SK-N-SH (cell line): ENCODE measurements at regions not wholly inside any gene's neighbourhood (a gene's known extent, or its start where the extent isn't known, plus 50 kb on each side); places are given as distances from the start of the nearest gene placed in this dataset.

Experiments used
- CTCF ChIA-PET: fragments of 300-600, 350-600 bp; formaldehyde crosslinking; extraction: SDS; loops from one replicate; lab custom pipeline; 2021; lab: Yijun Ruan, JAX
- POLR2A ChIA-PET: fragments of 350-600 bp; sonication (Branson Sonifier 250); formaldehyde crosslinking; extraction: SDS; loops from one replicate; lab custom pipeline; 2020; ENCODE audit warnings: antibody characterized with exemption, inconsistent platforms; lab: Yijun Ruan, JAX
- DNase-seq: peaks from one replicate; pipeline ENCODE4 v3.0.0; 2012
- H2AFZ ChIP-seq: fragments of 200-600 bp; sonication (generic); 2 replicates; pipeline ENCODE4 v1.8.1; 2016; ENCODE audit warnings: antibody characterized with exemption, mild to moderate bottlenecking, low read depth
- H3F3A ChIP-seq: fragments of 200-600 bp; sonication (generic); replicated peaks from 2 replicates; pipeline ENCODE3; 2016; ENCODE audit warnings: antibody characterized with exemption, mild to moderate bottlenecking; ENCODE audit not compliant: insufficient read depth
- H3K27ac ChIP-seq, 2 experiments: fragments of 200-500 bp in 1 of 2; fragments of 200-600 bp in 1 of 2; sonication (Bioruptor generic) in 1 of 2; sonication (generic), shearing (Covaris generic) in 1 of 2; 2 replicates each; pipeline versions ENCODE4 v1.5.1 to v1.6.1; 2014 to 2016; ENCODE audit warnings: low read depth in 2 of 2, inconsistent platforms in 1 of 2, low read length in 1 of 2, mild to moderate bottlenecking in 1 of 2, mixed read lengths in 1 of 2
- H3K27me3 ChIP-seq: fragments of 200-600 bp; sonication (generic), shearing (Covaris generic); 2 replicates; pipeline ENCODE4 v1.6.1; 2016; ENCODE audit warnings: mixed run types; ENCODE audit not compliant: insufficient read depth
- H3K36me3 ChIP-seq, 2 experiments: fragments of 200-500 bp in 1 of 2; fragments of 200-600 bp in 1 of 2; sonication (Bioruptor generic) in 1 of 2; sonication (generic) in 1 of 2; replicated peaks in 1 of 2; 2 replicates each; pipeline versions ENCODE3 to v1.5.1; 2014 to 2016; ENCODE audit warnings: low read length in 1 of 2, mild to moderate bottlenecking in 1 of 2; ENCODE audit not compliant: insufficient read depth in 2 of 2, control insufficient read depth in 1 of 2
- H3K4me1 ChIP-seq, 2 experiments: fragments of 200-500 bp in 1 of 2; fragments of 200-600 bp in 1 of 2; sonication (Bioruptor generic) in 1 of 2; sonication (generic), shearing (Covaris generic) in 1 of 2; 2 replicates each; pipeline versions ENCODE4 v1.5.1 to v1.6.1; 2014 to 2016; ENCODE audit warnings: low read depth in 1 of 2, low read length in 1 of 2, mixed run types in 1 of 2; ENCODE audit not compliant: insufficient read depth in 2 of 2, control insufficient read depth in 1 of 2
- H3K4me2 ChIP-seq: fragments of 200-600 bp; sonication (generic), shearing (Covaris generic); 2 replicates; pipeline ENCODE4 v1.6.1; 2017; ENCODE audit warnings: mixed run types
- H3K4me3 ChIP-seq, 2 experiments: fragments of 200-500 bp in 1 of 2; fragments of 200-600 bp in 1 of 2; sonication (Bioruptor generic) in 1 of 2; sonication (generic), shearing (Covaris generic) in 1 of 2; 2 replicates each; pipeline versions ENCODE4 v1.5.1 to v1.8.1; 2014 to 2016; ENCODE audit warnings: low read depth in 2 of 2, inconsistent platforms in 1 of 2, low read length in 1 of 2, mild to moderate bottlenecking in 1 of 2, mixed read lengths in 1 of 2, moderate library complexity in 1 of 2
- H3K79me2 ChIP-seq: fragments of 200-600 bp; sonication (generic); 2 replicates; pipeline ENCODE4 v1.8.1; 2017; ENCODE audit warnings: mild to moderate bottlenecking; ENCODE audit not compliant: insufficient read depth
- H3K9ac ChIP-seq: fragments of 200-600 bp; sonication (generic); 2 replicates; pipeline ENCODE4 v1.6.1; 2017; ENCODE audit warnings: mixed run types
- H3K9me2 ChIP-seq: fragments of 200-600 bp; sonication (generic); 2 replicates; pipeline ENCODE4 v1.6.1; 2017; ENCODE audit warnings: mixed run types
- H3K9me3 ChIP-seq: fragments of 200-600 bp; sonication (generic); 2 replicates; pipeline ENCODE4 v1.6.1; 2017; ENCODE audit warnings: mixed run types, mild to moderate bottlenecking, moderate library complexity
- H4K20me1 ChIP-seq: fragments of 200-600 bp; sonication (generic); 2 replicates; pipeline ENCODE4 v1.6.1; 2017; ENCODE audit warnings: mild to moderate bottlenecking, mixed run types; ENCODE audit not compliant: insufficient read depth
- ELF1 ChIP-seq: IDR thresholded peaks from 2 replicates; pipeline ENCODE4 v1.4.0; 2012
- EP300 ChIP-seq, 2 experiments: IDR thresholded peaks; 2 replicates each; pipeline versions ENCODE4 v1.4.0 to v1.6.1; 2012; ENCODE audit warnings: borderline replicate concordance in 1 of 2, low read depth in 1 of 2, low read length in 1 of 2
- FOSL2 ChIP-seq: IDR thresholded peaks from 2 replicates; pipeline ENCODE4 v1.4.0; 2012; ENCODE audit warnings: low read depth, mild to moderate bottlenecking, moderate library complexity, borderline replicate concordance
- FOXJ3 ChIP-seq: sonication (generic); formaldehyde crosslinking; IDR thresholded peaks from 2 replicates; pipeline ENCODE4 v1.5.1; 2020; ENCODE audit warnings: mild to moderate bottlenecking, missing genetic modification reagents
- FOXM1 ChIP-seq: IDR thresholded peaks from 2 replicates; pipeline ENCODE4 v1.4.0; 2012; ENCODE audit warnings: low read depth, mild to moderate bottlenecking
- NRF1 ChIP-seq: IDR thresholded peaks from 2 replicates; pipeline ENCODE4 v1.6.1; 2012; ENCODE audit warnings: low read depth, mild to moderate bottlenecking, low read length
- POLR2AphosphoS5 ChIP-seq: IDR thresholded peaks from 2 replicates; pipeline ENCODE4 v1.6.1; 2012; ENCODE audit warnings: low read depth, low read length
- RXRA ChIP-seq: IDR thresholded peaks from 2 replicates; pipeline ENCODE4 v1.4.0; 2012; ENCODE audit warnings: low read depth, mild to moderate bottlenecking, borderline replicate concordance
- SIN3A ChIP-seq: IDR thresholded peaks from 2 replicates; pipeline ENCODE4 v1.6.1; 2012; ENCODE audit warnings: low read depth, mild to moderate bottlenecking, low read length, moderate library complexity, borderline replicate concordance
- TAF1 ChIP-seq: IDR thresholded peaks from 2 replicates; pipeline ENCODE4 v1.6.1; 2012; ENCODE audit warnings: low read depth, mild to moderate bottlenecking, low read length, moderate library complexity, borderline replicate concordance
- TCF12 ChIP-seq: IDR thresholded peaks from 2 replicates; pipeline ENCODE4 v1.4.0; 2012
- WGBS: methylation state at CpG from one replicate; pipeline ENCODE4 v1.1.6; 2017; ENCODE audit warnings: low lambda C conversion rate; 5-methylcytosine and 5-hydroxymethylcytosine counted together
- TF ChIP-seq, protein P1 (sequence below): IDR thresholded peaks from 2 replicates; pipeline ENCODE4 v1.6.1; 2012; ENCODE audit warnings: mild to moderate bottlenecking, low read depth, low read length, moderate library complexity
- TF ChIP-seq, protein P2 (sequence below): IDR thresholded peaks from 2 replicates; pipeline ENCODE4 v1.4.0; 2012; ENCODE audit warnings: low read depth, borderline replicate concordance

DNA sequence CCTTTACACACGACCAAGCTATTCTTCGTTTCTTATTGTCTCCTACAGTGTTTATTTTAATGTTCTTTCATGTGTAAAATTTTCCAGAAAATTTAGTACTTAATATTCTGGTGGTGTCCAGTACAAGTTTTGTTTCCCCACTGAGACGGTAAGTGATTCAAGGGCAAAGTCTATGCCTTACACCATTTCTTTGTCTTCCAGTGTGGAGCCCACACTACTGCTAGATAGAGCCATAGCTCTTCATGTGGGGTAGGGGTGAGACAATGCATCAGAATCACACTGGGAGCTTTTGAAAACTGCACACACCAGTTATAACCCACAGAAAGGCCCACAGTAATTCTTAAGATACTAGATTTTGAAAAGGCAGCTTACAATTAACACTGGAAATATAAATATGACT lies 125.6 kb downstream of the TDRD15 start:
- 20% methylated on average over 3 of the region's 3 CpGs for WGBS
- Histone ChIP-seq H3K4me1 (no peaks in the 10 kb centered on the region; a peak in 1 of 4 replicates), H3K27me3 (no peaks in the 10 kb centered on the region), H2AFZ (no peak overlapping the region), H4K20me1 (no peaks in the 10 kb centered on the region), H3K27ac (no peak overlapping the region)
- no peak for DNase-seq
- POLR2A ChIA-PET, result no interaction called here
- no peak for TF ChIP-seq TAF1
- TF ChIP-seq, protein P1, sequence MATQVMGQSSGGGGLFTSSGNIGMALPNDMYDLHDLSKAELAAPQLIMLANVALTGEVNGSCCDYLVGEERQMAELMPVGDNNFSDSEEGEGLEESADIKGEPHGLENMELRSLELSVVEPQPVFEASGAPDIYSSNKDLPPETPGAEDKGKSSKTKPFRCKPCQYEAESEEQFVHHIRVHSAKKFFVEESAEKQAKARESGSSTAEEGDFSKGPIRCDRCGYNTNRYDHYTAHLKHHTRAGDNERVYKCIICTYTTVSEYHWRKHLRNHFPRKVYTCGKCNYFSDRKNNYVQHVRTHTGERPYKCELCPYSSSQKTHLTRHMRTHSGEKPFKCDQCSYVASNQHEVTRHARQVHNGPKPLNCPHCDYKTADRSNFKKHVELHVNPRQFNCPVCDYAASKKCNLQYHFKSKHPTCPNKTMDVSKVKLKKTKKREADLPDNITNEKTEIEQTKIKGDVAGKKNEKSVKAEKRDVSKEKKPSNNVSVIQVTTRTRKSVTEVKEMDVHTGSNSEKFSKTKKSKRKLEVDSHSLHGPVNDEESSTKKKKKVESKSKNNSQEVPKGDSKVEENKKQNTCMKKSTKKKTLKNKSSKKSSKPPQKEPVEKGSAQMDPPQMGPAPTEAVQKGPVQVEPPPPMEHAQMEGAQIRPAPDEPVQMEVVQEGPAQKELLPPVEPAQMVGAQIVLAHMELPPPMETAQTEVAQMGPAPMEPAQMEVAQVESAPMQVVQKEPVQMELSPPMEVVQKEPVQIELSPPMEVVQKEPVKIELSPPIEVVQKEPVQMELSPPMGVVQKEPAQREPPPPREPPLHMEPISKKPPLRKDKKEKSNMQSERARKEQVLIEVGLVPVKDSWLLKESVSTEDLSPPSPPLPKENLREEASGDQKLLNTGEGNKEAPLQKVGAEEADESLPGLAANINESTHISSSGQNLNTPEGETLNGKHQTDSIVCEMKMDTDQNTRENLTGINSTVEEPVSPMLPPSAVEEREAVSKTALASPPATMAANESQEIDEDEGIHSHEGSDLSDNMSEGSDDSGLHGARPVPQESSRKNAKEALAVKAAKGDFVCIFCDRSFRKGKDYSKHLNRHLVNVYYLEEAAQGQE, result no peak
- no peak for TF ChIP-seq NRF1
- TF ChIP-seq, all 33 proteins: peak for 0
- Histone ChIP-seq H3K79me2 (no peaks in the 10 kb centered on the region), H3K9me3 (no peaks in the 10 kb centered on the region), H3F3A (no peaks in the 10 kb centered on the region), H3K4me3 (no peak overlapping the region), H3K9me2 (no peaks in the 10 kb centered on the region), H3K9ac (no peak overlapping the region), H3K36me3 (no peaks in the 10 kb centered on the region), H3K4me2 (no peak overlapping the region)
- CTCF ChIA-PET, result interaction anchor here (0.9 to 1.1 kb wide), 4 partner anchors 9 to 207 kb away, joined by 3 read pairs; no protein-coding TSS in a partner anchor

DNA sequence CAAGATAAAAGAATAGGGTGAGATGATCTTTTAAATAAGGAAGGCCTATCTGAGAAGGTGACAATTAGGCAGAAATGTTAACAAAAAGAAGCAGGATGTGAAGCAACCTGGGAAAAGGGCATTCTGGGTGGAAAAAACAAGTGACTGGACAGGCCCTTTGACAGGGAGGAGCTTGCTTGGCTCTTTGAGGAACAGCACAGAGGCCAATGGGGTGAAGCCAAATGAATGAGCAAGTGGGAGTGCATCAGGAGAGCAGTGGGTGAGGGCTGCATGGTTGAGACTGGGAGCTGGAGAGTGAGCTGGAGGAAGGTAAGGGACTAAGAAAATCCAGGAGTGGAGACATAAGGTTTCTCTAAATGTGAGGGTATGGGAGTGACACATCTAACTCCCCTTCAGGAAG lies 126.9 kb downstream of the TDRD15 start:
- no peak overlapping the region for H2AFZ ChIP-seq
- H3K9ac ChIP-seq, result no peak overlapping the region
- H3K27ac ChIP-seq, result no peak overlapping the region
- no peak for DNase-seq
- H3K36me3 ChIP-seq, result no peaks in the 10 kb centered on the region
- ChIA-PET POLR2A (no interaction called here), CTCF (interaction anchor here (1.3 to 1.9 kb wide), 2 partner anchors 74 to 86 kb away, joined by 3 to 5 read pairs; no protein-coding TSS in a partner anchor)
- TF ChIP-seq FOXJ3 (CRISPR knock-in tag) (no peak), NRF1 (no peak), FOXM1 (no peak), EP300 (IDR thresholded peaks at IDR 0.05; ENCODE audit: borderline replicate concordance in 1 of 2, low read depth in 1 of 2, low read length in 1 of 2) (no peak), ELF1 (no peak), FOSL2 (no peak), SIN3A (no peak), TCF12 (no peak), POLR2AphosphoS5 (no peak), RXRA (no peak)
- TF ChIP-seq, protein P1, result no peak
- TF ChIP-seq, protein P2, sequence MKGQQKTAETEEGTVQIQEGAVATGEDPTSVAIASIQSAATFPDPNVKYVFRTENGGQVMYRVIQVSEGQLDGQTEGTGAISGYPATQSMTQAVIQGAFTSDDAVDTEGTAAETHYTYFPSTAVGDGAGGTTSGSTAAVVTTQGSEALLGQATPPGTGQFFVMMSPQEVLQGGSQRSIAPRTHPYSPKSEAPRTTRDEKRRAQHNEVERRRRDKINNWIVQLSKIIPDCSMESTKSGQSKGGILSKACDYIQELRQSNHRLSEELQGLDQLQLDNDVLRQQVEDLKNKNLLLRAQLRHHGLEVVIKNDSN, result no peak
- no peaks in the 10 kb centered on the region for H3F3A ChIP-seq
- no peaks in the 10 kb centered on the region for H4K20me1 ChIP-seq
- no peaks in the 10 kb centered on the region for H3K9me3 ChIP-seq
- H3K27me3 ChIP-seq, result no peaks in the 10 kb centered on the region
- no peak overlapping the region for H3K4me3 ChIP-seq
- no peaks in the 10 kb centered on the region for H3K79me2 ChIP-seq
- no peaks in the 10 kb centered on the region; a peak in 1 of 4 replicates for H3K4me1 ChIP-seq
- no peaks in the 10 kb centered on the region for H3K9me2 ChIP-seq
- no peak overlapping the region for H3K4me2 ChIP-seq
